Superior temporal gyrus (tissue), 1 donor: ENCODE measurements at regions not wholly inside any gene's neighbourhood (a gene's known extent, or its start where the extent isn't known, plus 50 kb on each side); places are given as distances from the start of the nearest gene placed in this dataset.
"Not testable (repeated sequence)": the region's sequence is repeated elsewhere in the genome, so short reads cannot be mapped to it uniquely, and the experiment has no call there.

ENCODE experiments used
- DNase-seq: peaks from one replicate; pipeline ENCODE4 v3.0.0-alpha.2; 2016; ENCODE audit errors: extremely low spot score

DNA sequence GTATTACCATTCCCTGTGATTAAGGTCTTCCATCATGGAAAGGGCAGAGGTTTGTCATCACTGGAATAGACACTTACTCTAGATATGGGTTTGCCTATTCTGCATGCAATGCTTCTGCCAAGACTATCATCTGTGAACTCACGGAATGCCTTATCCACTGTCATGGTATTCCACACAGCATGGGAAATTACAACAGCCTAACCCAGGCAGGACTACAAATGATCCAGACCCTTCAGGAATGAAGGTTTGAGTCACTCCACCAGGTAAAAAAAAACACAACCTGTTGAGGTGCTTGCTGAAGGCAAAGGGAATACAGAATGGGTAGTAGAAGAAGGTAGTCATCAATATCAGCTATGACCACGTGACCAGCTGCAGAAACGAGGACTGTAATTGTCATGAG lies 89.0 kb upstream of the RANBP6 start:
- DNase-seq = not testable (repeated sequence)

DNA sequence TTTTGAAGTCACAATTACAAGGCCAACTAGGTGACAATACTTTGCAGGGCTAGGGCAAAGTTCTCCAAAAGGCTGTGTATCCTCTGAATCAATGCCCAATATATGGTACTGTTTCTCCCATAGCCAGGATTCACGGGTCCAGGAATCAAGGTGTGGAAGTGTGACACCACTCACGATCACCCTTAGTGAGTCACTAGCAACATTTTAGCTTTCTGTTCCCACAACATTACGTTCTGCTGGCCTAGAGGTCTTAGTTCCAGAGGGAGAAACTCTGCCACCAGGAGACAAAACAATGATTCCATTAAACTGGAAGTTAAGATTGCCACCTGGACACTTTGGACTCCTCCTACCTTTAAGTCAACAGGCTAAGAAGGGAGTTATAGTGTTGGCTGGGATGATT lies 88.5 kb upstream of the RANBP6 start:
- DNase-seq = not testable (repeated sequence)

DNA sequence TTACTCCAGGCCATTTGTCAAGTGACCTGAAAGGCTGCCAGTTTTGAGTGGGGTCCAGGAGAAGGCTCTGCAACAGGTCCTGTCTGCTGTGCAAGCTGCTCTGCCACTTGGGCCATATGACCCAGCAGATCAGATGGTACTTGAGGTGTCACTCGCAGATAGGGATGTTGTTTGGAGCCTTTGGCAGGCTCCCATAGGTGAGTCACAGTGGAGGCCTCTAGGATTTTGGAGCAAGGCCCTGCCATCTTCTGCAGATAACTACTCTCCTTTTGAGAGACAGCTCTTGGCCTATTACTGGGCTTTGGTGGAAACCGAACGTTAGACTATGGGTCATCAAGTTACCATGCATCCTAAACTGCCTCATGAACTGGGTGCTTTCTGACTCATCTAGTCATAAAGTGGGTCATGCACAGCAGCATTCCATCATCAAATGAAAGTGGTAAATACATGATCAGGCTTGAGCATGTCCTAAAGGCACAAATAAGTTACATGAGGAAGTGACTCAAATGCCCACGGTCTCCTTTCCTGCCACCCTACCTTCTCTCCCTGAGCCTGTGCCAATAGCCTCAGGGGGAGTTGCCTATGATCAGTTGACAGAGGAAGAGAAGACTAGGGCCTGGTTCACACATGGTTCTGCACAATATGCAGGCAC lies 87.0 kb upstream of the RANBP6 start:
- not testable (repeated sequence) for DNase-seq

DNA sequence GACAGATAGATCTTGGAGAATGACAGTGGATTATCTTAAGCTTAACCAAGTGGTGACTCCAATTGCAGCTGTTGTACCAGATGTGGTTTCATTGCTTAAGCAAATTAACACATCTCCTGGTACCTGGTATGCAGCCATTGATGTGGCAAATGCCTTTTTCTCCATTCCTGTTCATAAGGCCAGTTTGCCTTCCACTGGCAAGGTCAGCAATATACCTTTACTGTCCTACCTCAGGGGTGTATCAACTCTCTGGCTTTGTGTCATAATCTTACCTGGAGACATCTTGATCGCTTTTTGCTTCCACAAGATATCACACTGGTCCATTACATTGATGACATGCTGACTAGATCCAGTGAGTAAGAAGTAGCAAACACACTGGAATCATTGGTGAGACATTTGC lies 86.3 kb upstream of the RANBP6 start:
- not testable (repeated sequence) for DNase-seq

DNA sequence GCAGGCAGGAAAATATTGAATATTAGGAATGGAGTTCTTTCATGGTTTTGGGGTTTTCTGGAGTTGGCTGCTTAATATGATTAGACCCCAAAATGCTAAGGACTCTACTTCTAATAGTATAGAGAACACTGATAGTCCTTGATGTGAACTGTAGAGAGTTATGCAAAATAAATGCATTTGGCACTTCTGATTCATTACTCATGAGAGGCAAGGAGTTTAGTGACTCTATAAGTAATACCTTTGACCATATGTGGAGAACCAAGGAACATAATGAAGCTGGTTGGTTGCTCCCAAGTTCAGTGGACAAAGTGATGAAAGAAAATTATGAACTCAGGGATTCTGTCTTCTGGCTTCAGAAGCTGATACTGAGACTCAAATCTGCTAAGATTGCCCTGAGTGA lies 83.9 kb upstream of the RANBP6 start:
- DNase-seq = not testable (repeated sequence)

DNA sequence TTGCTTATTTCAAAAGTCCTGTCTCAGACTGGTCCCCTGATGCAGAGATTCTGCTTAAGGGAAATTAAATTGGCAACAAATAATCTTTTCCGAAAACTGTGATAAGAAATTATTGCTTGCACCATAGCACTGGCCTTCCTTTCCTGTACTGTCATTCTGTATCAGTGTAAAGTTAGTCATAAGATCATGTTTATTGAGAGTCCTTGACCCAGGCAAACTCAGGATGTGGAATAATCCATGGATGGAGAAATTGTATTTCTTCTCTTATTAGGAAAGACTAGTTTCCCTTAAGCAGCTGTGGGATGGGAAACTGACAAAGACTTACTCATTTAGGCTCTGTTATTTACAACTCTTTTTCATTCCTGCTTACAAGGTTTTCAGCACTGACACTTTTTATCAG lies 83.0 kb upstream of the RANBP6 start:
- DNase-seq = no peak

DNA sequence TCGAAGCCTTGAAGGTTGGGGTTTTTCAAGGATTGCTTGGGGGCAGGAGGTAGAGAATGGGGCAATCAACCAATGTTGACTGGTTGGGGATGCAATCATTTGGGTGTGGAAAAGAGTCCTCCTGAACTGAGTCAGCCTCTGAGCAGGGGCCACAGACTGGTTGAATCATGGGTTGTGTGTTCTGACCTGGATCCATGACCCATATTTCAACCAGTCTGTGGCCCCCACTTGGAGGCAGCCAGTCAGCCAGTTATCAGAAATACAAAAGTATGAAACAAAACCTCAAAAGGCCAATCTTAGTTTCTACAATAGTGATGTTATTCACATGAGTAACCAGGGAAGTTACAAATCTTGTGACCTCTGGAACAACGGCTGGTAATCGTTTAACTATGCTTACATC lies 81.4 kb upstream of the RANBP6 start:
- no peak for DNase-seq

DNA sequence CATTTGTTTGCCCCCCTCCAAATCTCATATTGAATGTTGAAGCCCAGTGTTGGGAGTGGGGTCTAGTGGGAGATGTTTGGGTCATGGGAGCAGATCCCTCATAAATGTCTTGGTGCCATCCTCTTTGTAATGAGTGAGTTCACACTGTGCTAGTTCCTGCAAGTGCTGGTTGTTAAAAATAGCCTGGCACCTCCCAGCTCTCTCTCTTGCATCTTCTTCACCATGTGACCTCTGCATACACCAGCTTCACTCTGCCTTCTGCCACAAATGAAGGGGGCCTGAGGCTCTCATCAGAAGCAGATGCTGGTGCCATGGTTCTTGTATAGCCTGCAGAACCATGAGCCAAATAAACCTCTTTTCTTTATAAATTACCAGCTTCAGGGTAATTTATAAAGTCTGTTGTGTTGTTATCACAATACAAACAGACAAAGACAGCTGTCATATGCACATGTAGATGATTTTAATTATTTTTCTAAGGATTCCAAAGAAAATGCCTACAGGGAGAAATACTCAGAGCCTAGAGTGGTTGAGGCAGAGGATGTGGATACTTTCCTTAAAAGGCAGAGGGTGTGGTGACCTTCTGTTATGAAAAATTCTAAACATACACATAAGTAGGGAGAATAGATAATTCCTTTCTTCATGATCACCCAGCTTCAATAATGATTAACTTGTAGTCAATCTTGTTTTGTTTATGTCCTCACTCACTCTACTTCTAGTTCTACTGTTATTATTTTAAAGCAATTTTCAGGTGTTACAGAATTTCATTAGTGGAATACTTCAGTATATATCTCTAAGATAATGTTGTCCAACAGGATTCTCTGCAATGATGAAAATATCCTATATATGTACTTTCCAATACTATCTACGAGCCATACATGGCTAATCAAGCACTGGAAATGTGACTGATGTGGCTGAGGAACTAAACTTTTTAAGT lies 75.1 kb upstream of the RANBP6 start:
- DNase-seq = no peak

DNA sequence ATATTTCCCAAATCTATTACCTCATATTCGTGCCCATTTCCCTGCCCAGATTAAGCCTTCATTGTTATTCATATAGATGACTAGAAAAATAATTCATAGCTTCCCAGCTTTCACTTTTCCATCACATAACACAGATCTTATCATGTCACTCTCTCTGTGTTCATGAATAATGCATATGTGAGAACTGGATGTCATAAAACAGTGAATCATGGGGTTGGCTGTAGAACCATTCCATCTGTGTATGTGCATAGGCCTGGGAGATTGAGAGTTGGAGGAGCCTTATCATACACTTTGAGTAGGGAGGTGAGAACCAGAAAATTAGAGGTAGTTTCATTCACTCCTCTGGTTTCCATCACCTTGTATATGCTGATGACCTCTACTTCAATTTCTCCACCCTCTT lies 73.9 kb upstream of the RANBP6 start:
- no peak for DNase-seq

DNA sequence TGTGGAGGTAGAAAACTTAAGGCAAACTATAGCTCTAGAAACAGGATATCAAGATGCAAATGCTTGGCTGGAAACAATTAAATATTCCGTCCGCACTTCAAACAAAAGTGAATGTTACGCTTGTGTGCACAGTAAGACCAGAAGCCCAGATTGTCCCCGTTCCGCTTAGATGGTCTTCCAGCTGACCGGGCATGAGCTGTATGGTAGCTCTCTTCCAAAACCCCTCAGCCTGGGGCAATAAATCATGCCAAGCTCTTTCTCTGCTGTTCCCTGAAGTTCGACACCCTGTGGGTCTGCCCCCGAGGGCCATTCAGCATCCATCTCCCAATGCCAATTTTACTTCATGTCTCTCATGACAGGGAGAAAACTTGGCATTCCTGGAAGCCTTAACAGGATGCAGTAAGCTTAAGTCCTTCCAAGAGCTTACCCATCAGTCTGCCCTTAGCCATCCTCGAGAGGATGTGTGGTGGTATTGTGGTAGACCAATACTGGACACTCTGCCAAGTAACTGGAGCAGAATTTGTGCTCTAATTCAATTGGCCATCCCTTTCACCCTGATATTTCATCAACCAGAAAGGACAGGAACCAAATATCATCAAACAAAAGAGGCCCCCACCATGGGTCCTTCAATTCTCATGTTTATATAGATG lies 70.7 kb upstream of the RANBP6 start:
- DNase-seq = no peak

DNA sequence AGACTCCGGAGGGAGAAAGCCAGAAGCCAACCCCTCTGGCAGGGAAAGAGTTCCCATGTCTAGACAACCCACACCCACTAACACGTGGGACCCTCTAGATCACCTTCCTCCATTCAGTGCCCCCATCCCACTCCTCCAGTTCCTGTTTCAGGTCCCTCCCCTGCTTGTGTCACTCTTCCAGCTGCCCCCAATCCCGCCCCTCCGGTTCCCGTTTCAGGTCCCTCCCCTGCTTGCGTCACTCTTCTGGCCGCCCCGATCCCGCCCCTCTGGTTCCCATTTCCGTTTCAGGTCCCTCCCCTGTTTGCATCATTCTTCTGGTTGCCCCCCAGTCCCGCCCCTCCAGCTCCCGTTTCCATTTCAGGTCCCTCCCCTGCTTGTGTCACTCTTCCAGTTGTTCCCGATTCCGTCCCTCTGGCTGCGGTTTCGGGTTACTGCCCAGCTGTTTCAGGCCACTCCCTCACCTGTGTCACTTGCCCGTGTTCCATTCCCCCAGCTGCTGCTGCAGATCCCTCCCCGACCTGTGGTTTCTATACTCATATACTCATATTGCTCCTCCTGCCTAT lies 64.8 kb upstream of the RANBP6 start:
- DNase-seq = peak; percentile 39

DNA sequence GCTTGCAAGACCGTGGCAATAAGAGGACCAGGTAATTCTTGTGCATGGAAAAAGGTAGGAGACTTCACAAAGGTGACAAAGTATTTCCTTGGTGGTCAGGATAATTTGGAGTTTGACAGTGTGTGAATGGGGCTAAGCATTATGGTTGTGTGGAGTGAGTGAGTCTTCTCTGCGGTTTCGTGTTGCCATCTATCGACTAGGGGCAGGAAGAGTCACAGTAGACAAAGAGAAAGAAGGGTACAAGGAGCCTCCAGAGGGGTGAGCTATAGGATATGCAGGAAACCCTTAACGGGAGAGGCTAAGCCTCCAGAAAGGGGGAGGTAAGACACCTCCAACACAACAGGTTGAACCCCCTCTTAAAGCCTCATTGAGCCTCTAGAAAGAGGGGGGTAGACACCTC lies 64.0 kb upstream of the RANBP6 start:
- no peak for DNase-seq

DNA sequence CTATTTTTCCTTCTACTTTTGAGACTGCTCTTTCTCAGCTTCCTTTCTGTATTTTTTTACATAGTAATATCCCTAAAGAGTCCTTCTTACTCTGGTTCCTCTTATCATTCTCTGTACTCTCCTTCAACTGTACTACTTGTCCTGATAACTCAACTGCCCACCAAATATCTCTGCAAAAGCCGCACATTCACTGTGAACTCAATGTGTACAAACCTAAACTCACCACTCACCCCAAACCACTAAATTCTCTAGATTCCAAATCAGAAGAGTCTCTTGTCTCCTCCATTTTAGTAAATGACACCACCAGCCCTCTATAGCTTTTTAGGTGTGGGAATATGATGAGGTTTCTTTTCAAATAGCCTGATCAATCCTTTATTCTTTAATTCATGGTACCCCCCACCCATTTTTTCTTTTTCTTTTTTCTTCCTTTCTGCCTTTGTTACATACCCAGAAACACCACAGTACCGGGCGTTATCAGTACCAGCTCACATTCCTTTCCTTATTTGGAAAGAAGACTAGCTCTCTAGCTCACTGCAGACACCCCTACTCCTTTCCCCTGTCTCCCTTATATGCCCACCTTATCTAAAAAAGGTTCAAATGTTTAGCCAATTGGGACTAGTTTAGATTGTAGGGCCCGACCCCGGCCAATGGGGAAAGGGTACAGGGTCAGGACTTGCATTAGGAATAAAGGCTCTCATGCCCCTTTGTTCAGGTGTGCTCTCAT lies 63.1 kb upstream of the RANBP6 start:
- no peak for DNase-seq

DNA sequence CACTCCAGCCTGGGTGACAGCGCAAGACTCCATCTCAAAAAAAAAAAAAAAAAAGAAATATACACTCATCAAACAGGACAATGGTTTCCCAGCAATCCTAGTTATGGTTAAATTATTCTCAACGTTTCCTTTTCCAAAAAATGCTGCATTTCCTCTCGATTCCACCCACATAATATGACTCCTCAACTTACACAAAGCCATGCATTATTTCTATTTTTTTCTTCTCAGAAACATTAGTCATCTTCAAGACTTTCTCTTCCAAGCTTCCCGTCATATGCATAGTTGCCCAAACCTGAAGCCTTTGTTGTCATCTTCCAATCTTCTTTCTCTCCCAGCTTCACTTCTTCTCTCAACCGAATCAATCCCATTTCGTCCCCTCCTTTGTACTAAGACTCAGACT lies 61.4 kb upstream of the RANBP6 start:
- peak; percentile 20 for DNase-seq

DNA sequence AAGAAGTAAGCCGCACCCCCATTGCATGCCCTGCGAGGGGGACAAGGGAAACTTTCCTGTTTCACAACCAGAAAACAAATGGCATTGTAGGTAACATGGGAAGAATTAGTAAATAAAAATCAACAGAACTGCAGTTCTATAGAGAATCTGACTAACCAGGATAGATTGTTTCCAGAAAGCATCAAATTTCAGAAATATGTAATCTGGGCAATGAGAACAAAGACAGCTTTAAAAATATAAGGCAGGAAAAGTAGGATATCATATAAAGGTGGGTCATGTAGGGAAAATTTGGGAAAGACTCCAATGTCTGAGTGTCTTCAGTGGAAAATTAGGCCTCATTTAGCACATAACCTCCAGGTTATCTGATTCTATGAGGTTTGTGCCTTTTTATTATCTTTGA lies 58.3 kb upstream of the RANBP6 start:
- DNase-seq = no peak

DNA sequence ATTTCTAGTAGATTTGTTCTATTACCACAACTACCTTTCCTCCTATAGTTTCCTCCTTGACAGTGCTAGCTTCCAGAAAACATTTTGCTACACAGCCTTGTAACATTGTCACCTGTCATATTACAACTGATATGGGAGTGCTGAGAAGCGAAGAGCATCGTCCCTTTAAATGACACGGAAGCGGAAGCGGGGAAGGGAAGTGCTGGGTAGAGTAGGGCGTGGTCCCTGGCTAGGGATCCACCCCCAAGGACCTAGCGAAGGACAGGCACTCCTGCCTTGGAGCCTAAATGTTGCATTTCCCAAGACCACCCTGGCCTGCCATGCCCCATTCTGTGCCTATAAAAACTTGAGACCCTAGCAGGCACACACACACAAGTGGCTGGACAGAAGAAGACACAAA lies 57.4 kb upstream of the RANBP6 start:
- no peak for DNase-seq

DNA sequence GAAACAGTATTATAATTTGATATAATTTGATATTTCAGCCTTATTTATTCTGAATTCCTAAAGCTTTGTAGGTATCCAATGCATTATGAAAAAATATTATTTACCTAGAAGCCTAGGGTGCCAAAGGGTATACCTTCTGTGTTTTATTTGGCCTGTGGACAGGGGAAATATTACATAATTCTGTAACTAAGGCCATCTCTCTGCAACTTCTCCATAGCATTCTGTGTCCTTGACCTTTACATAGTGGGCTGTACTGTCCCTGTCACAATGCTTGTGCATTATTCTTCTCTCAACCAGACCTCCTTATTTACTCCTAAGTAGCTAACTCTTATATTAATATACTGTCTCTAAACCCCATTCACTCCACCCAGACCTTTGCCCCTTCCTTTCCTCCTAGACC lies 57.0 kb upstream of the RANBP6 start:
- DNase-seq = no peak

DNA sequence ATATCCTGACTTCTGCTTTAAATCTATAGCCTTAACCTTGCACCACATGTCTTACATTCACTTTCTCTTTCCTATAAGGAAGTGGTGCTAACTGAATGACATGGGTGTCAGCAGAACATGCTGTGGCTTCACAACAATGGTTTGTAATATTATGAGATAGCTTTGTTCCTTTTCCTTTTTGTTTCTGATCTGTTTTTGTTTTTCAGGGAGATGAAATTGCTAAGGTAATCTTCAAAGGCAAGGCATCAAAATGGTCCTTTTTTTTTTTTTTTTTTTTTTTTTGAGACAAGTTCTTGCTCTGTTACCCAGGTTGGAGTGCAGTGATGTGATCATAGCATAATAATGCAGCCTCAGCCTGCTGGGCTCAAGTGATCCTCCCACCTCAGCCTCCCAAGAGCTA lies 53.6 kb upstream of the RANBP6 start:
- DNase-seq = no peak

DNA sequence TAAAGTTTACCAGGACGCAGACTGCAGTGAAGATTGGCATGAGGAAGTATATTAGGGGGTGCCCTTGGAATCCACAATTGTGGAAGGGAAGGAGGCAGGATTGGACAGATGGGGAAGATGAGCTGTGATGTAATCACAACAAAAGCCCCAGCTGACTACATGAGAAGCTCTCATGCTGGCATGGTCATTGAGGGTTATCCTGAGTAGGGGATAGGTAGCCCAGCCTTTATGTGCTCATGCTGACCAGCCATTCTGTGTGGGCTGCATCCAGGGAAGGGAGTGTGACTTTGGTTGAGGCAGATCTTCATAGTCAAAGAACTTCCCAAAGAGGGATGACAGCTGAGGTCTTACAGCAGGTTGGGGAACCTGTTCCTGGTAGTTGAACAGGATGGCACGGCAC lies 52.0 kb upstream of the RANBP6 start:
- DNase-seq = no peak
